HEK293T (cell line): ENCODE measurements at regions not wholly inside any gene's neighbourhood (a gene's known extent, or its start where the extent isn't known, plus 50 kb on each side); places are given as distances from the start of the nearest gene placed in this dataset.

ENCODE experiments used
- CTCF ChIA-PET: fragments of 350-600 bp; formaldehyde crosslinking; extraction: SDS; loops from one replicate; lab custom pipeline; 2021; ENCODE audit warnings: antibody characterized with exemption, inconsistent platforms; lab: Yijun Ruan, JAX
- POLR2A ChIA-PET: fragments of 350-600 bp; formaldehyde crosslinking; extraction: SDS; loops from one replicate; lab custom pipeline; 2020; ENCODE audit warnings: antibody characterized with exemption, inconsistent platforms; lab: Yijun Ruan, JAX
- DNase-seq: peaks from one replicate; pipeline ENCODE4 v3.0.0; 2012; ENCODE audit warnings: mixed read lengths; ENCODE audit errors: extremely low spot score
- ARNT ChIP-seq: fragments of 450-650 bp; IDR thresholded peaks from 2 replicates; pipeline ENCODE4 v1.6.1; 2017; ENCODE audit warnings: mild to moderate bottlenecking
- BHLHE40 ChIP-seq: fragments of 450-650 bp; IDR thresholded peaks from 2 replicates; pipeline ENCODE4 v1.6.1; 2016; ENCODE audit warnings: mild to moderate bottlenecking, moderate library complexity, borderline replicate concordance
- CTBP1 ChIP-seq: fragments of 450-650 bp; IDR thresholded peaks from 2 replicates; pipeline ENCODE4 v1.6.1; 2016; ENCODE audit warnings: borderline replicate concordance
- ELF4 ChIP-seq: fragments of 450-650 bp; IDR thresholded peaks from 2 replicates; pipeline ENCODE4 v1.6.1; 2017; ENCODE audit warnings: antibody characterized with exemption
- FOXA1 ChIP-seq: fragments of 450-650 bp; IDR thresholded peaks from 2 replicates; pipeline ENCODE4 v1.6.1; 2016; ENCODE audit warnings: mild to moderate bottlenecking
- FOXK2 ChIP-seq: fragments of 450-650 bp; IDR thresholded peaks from 2 replicates; pipeline ENCODE4 v1.6.1; 2016; ENCODE audit warnings: mild to moderate bottlenecking
- FOXM1 ChIP-seq: fragments of 450-650 bp; IDR thresholded peaks from 2 replicates; pipeline ENCODE4 v1.6.1; 2017; ENCODE audit warnings: mild to moderate bottlenecking, borderline replicate concordance
- HDGF ChIP-seq: fragments of 450-650 bp; IDR thresholded peaks from 2 replicates; pipeline ENCODE4 v1.6.1; 2017; ENCODE audit warnings: antibody characterized with exemption, borderline replicate concordance
- L3MBTL2 ChIP-seq: fragments of 450-650 bp; conservative IDR thresholded peaks from 2 replicates; pipeline ENCODE4 v1.6.1; 2016; ENCODE audit warnings: mild to moderate bottlenecking
- LEF1 ChIP-seq: fragments of 450-650 bp; IDR thresholded peaks from 2 replicates; pipeline ENCODE4 v1.6.1; 2017; ENCODE audit warnings: mild to moderate bottlenecking, borderline replicate concordance
- NFRKB ChIP-seq: fragments of 450-650 bp; IDR thresholded peaks from 2 replicates; pipeline ENCODE4 v1.6.1; 2016; ENCODE audit warnings: mild to moderate bottlenecking, moderate library complexity
- SP1 ChIP-seq: fragments of 450-650 bp; IDR thresholded peaks from 2 replicates; pipeline ENCODE4 v1.6.1; 2017
- SUZ12 ChIP-seq: fragments of 450-650 bp; IDR thresholded peaks from 2 replicates; pipeline ENCODE4 v1.6.1; 2016; ENCODE audit warnings: mild to moderate bottlenecking
- TARDBP ChIP-seq: fragments of 450-650 bp; IDR thresholded peaks from 2 replicates; pipeline ENCODE4 v1.6.1; 2016
- ZNF384 ChIP-seq: fragments of 450-650 bp; IDR thresholded peaks from 2 replicates; pipeline ENCODE4 v1.6.1; 2016
- TF ChIP-seq, protein P1 (sequence below): fragments of 450-650 bp; IDR thresholded peaks from 2 replicates; pipeline ENCODE4 v1.6.1; 2016

GRCh38 chr7:32395168-32395567 is 95.0 kb downstream of the LSM5 start:
- CTCF ChIA-PET: no interaction called here
- no peak for TF ChIP-seq NFRKB
- no peak for TF ChIP-seq FOXA1
- no peak for TF ChIP-seq FOXM1
- no peak for TF ChIP-seq FOXK2
- TF ChIP-seq ZNF384: no peak
- no peak for TF ChIP-seq TARDBP
- TF ChIP-seq LEF1: no peak
- no peak for TF ChIP-seq SUZ12
- TF ChIP-seq CTBP1: no peak
- TF ChIP-seq L3MBTL2: no peak
- TF ChIP-seq HDGF: no peak
- TF ChIP-seq BHLHE40: no peak
- TF ChIP-seq, protein P1, sequence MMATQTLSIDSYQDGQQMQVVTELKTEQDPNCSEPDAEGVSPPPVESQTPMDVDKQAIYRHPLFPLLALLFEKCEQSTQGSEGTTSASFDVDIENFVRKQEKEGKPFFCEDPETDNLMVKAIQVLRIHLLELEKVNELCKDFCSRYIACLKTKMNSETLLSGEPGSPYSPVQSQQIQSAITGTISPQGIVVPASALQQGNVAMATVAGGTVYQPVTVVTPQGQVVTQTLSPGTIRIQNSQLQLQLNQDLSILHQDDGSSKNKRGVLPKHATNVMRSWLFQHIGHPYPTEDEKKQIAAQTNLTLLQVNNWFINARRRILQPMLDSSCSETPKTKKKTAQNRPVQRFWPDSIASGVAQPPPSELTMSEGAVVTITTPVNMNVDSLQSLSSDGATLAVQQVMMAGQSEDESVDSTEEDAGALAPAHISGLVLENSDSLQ: no peak
- no peak for TF ChIP-seq ARNT
- TF ChIP-seq ELF4: no peak
- TF ChIP-seq SP1: no peak

DNA sequence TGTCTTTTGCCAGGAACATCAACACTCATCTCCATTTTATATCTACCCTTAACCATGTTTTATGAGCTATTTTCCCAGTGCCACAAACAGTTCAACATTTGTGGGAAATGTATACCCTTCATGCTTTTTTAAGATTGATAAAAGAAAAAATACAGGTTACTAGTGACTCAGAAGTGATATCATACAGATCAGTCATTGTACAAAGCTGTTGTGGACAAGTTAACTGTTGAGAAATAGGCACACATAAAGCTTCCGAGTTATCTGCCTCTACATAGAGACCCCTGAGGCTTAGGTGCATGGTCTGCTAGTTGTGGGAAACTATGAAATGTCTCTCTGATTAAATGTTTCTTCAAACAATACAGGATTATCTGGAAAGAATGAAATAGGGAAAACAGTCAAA is 96.3 kb downstream of the LSM5 start:
- TF ChIP-seq L3MBTL2: no peak
- DNase-seq: no peak
- POLR2A ChIA-PET: no interaction called here
- CTCF ChIA-PET: no interaction called here

More at GRCh38 chr7:32395168-32395567, 95.0 kb downstream of the LSM5 start:
- POLR2A ChIA-PET: no interaction called here
- no peak for DNase-seq

GRCh38 chr7:32390210-32390609 is 100.0 kb downstream of the LSM5 start:
- CTCF ChIA-PET: no interaction called here
- TF ChIP-seq NFRKB (no peak), TARDBP (no peak), SUZ12 (no peak), ELF4 (no peak), CTBP1 (no peak), BHLHE40 (no peak), FOXK2 (no peak), LEF1 (no peak), ZNF384 (no peak), ARNT (no peak)
- no peak for DNase-seq
- POLR2A ChIA-PET: no interaction called here

DNA sequence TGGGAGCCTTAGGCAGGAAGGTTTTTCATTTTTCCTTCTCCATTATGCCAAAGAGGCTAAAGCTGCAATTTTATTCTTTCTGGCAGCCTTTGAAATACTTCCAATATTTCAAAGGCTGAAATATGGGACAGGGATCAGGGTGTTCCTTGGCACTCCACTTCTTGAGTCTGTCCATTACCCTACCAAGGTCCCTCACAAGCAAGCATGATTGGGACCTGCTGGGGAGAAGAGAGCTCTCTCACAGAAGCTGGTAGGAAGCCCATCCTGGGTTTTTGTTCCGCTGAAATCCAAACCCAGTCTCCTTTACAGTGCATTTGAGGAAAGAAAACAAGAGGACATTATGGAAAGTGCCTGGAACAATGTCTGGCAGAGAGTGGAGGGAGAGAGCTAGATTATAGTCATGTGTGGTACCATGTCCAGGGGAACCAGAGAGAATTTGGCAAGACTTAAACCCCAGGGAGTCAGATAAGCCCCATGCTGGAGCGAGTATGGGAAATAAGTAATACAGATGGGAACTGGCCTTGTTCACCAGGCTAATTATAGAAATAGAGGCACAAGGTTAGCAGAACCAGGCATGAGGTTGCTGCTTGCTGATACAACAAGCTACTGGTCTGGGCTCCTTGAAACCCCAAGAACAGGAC is 104.7 kb downstream of the LSM5 start:
- ChIA-PET CTCF (no interaction called here), POLR2A (no interaction called here)
- DNase-seq: no peak
- TF ChIP-seq NFRKB (no peak), SUZ12 (no peak), CTBP1 (no peak), TARDBP (no peak), FOXA1 (no peak)

- no peak for DNase-seq
- CTCF ChIA-PET: interaction anchor here (1.2 kb wide), 1 partner anchor 75 kb away, joined by 3 read pairs; no protein-coding TSS in a partner anchor
- no peak for TF ChIP-seq HDGF
- TF ChIP-seq NFRKB: no peak
- TF ChIP-seq ZNF384: no peak
- TF ChIP-seq ARNT: no peak
- TF ChIP-seq, protein P1: no peak
- TF ChIP-seq TARDBP: no peak
- no peak for TF ChIP-seq CTBP1
- no peak for TF ChIP-seq BHLHE40
- TF ChIP-seq FOXK2: no peak
- no peak for TF ChIP-seq LEF1
- no peak for TF ChIP-seq ELF4
- no peak for TF ChIP-seq L3MBTL2
- POLR2A ChIA-PET: no interaction called here
Measured at GRCh38 chr7:32381024-32381601, 109.1 kb downstream of the LSM5 start.

DNA sequence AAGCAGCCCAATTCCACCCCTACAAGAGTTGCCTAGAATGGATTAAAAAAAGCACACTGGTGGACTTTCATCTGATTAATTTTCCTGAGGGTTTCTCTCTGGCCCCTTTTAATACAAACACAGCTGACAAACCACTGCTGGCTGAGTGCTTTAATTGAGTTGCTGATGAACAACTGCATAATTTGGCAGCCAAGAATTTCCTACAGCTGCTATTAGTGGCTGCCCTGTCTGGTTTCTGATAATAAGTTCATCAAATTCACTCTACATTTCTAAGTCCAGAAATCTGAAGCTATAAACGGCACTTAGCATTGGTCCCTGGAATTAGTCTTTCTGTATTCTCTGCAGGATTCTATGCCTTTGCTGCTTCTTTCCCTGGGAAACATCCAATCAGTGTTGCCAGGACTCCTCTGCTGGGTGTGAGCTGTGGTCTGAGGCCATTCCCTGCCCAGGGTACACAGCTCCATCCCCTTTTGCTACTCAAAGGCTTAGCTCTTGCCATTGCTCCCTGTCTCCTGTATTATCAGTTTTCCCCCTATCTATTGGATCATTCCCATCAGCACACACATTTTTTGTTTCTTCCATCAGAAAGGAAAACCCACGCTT is 110.6 kb downstream of the LSM5 start:
- ChIA-PET CTCF (no interaction called here), POLR2A (no interaction called here)
- no peak for DNase-seq
- TF ChIP-seq, protein P1: no peak
- TF ChIP-seq FOXA1: no peak
- TF ChIP-seq SUZ12: no peak
- no peak for TF ChIP-seq ARNT
- TF ChIP-seq FOXM1: no peak
- TF ChIP-seq TARDBP: no peak
- TF ChIP-seq ELF4: no peak
- TF ChIP-seq ZNF384: no peak
- no peak for TF ChIP-seq BHLHE40
- TF ChIP-seq FOXK2: no peak
- TF ChIP-seq SP1: no peak
